Inflammatory macrophage treated with lipopolysaccharide for 1 hour (primary cell): ENCODE measurements at regions not wholly inside any gene's neighbourhood (a gene's known extent, or its start where the extent isn't known, plus 50 kb on each side); places are given as distances from the start of the nearest gene placed in this dataset.
"Not testable (repeated sequence)": the region's sequence is repeated elsewhere in the genome, so short reads cannot be mapped to it uniquely, and the experiment has no call there.

ENCODE experiments used
- DNase-seq, 2 donors: peaks; one replicate each; pipeline ENCODE4 v3.0.0-alpha.2; 2020 to 2022

- no peak for DNase-seq
Measured at GRCh38 chr3:73835945-73836344, 211.2 kb upstream of the PDZRN3 start.

GRCh38 chr3:73832426-73832825 is 207.7 kb upstream of the PDZRN3 start:
- no peak for DNase-seq

GRCh38 chr3:73828348-73828747 is 203.6 kb upstream of the PDZRN3 start:
- no peak for DNase-seq

- no peak for DNase-seq
Measured at GRCh38 chr3:73827725-73828211, 203.0 kb upstream of the PDZRN3 start.

GRCh38 chr3:73827204-73827603 is 202.5 kb upstream of the PDZRN3 start:
- no peak for DNase-seq

- not testable (repeated sequence) for DNase-seq
Measured at GRCh38 chr3:73820896-73821295, 196.2 kb upstream of the PDZRN3 start.

DNA sequence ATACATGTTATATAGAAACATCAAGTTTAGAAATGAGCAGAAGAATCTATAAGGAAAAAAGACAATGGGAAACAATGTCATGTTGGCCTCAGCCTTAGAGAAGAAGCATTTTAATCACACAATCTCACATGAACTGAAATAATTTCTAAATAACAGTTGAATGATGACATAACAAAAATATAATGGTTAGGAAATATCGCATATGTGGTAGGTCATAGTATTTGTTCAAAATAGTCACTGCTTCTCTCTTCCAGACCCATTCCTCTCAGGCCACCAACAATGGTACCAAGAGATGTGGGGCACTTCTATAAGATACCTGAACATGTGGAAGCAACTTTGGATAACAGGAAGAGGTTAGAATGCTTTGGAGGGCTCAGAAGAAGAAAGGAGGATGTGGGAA is 195.7 kb upstream of the PDZRN3 start:
- no peak for DNase-seq

DNA sequence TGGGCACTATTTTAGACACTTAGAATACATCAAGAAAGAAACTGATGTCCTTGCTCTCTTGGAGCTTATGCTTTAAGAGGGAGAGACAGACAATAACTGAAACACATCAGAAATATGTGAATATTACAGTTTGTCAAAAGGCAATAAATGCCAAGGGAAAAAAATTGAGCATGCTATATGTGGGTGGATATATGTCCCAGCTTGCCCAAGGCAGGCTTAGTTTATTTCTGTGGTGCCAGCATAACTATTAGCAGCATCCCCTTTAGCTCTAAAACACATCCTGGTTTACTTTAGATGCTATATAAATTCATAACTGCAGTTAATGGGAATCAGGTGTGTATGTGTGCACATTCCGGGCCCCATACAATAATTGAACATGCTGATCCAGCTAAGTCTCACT is 191.2 kb upstream of the PDZRN3 start:
- no peak for DNase-seq

DNA sequence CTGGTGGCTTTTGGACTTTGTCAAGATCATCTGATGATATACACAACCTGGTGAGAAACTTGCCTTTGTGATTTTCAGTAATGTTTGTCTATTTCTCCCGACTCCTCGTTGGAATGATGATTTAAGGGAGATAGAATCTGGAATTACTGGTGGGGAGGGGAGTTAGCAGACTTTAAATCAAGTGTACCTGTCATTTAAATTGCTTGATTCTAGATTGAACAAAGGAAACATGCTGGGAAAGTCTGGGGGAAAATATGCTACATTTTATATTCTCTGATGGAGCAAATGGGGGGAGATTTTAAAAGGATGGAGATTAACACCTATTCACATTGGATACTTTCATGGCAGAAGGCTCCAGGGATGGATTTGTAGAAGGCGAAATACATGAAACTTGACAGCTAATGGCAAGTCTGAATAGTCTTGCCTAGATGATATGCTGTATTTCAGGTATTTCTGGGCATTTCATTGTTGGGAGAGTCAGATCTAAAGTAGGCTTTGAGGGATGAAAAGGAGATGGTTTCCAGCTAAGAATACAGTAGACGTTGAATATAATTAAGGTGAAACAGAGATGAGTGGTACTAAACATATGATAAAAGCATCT is 189.1 kb upstream of the PDZRN3 start:
- DNase-seq: no peak

- DNase-seq: peak; percentile 4 to 6
Measured at GRCh38 chr3:73813291-73813690, 188.6 kb upstream of the PDZRN3 start.

DNA sequence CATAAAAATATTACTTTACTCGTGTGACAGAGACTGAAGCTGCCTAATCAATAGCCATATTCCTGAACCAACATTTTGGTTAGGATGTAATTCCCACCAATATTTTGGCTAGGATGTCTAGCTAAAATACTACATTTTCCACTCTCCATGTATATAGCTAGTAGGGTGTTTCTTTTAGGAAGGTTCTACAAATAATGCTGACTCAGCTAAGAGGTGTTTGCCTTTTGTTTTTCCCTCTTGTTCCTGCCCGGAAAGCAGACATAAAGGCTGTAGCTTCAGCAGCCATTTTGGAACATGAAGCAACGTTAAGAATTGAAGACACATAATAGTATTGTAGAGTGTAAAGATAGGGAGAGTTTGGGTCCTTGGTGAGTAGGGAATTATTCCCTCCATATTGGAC is 187.3 kb upstream of the PDZRN3 start:
- DNase-seq: no peak

DNA sequence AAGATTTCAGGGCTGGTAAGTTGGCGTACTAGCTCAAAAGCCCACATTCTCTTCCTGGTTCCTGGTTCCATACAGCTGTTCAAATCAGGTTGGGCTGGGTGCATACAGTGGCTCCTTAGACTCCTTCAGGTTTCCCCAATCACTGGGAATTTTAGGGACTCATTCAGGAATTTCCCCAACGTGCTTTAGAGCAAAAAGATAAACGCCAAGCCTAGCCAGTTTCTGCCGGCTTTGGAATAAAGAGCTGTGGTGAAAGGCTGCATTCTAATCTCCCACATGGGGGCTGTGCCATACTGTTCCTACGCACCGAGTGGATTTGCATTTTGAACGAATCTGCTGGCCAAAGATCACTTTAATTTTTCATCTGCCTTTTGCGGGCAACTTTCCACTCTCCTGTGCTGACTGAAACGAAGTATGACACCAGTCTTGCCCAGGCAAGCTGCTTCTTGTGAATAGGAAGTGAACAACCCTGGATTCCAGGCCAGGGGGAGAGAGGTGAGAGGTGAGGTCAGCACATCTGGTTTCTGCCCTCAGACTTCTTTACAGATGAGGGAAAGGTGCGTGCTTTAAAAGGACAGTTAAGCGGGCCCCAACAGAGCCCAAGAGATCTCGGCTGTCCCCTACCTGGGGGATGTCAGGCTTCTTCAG is 184.2 kb upstream of the PDZRN3 start:
- no peak for DNase-seq

DNA sequence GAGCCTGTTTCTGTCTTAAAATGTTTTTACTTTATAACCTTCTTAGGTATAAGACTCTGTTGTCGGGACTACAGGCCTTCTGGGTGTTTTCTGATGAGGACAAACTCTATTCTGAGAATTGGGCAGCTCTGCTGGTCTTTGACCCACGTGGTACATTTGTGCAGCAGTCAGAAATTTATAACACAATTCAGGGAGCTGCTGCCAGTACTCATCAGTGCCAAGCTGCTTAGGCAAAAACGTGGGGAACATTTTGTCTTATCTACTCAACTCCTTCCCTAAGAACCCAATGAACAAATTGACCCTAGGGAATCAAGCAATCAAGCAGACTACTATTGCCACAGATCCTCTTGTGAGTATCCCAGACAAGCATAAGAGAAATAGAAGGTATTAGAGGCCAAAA is 180.7 kb upstream of the PDZRN3 start:
- DNase-seq: no peak

GRCh38 chr3:73804204-73804603 is 179.5 kb upstream of the PDZRN3 start:
- no peak for DNase-seq

DNA sequence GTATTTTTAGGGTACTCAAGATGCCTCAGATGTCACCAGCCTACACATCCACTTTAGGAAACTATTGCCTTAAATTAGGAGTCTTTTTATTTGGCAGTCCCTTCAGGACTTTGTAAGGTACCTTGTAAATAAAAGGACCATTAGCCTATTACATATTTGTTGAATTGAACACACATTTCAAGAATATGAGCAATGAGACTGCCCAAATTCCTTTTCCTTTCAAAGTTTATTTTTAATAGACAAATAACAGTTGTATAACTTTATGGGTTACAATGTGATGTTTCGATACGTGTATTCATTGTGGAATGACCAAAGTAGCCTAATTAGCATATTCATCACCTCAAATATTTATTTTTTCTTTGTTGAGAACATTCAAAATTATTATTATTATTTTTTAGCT is 176.7 kb upstream of the PDZRN3 start:
- no peak for DNase-seq

- DNase-seq: no peak
Measured at GRCh38 chr3:73797311-73797710, 172.6 kb upstream of the PDZRN3 start.

DNA sequence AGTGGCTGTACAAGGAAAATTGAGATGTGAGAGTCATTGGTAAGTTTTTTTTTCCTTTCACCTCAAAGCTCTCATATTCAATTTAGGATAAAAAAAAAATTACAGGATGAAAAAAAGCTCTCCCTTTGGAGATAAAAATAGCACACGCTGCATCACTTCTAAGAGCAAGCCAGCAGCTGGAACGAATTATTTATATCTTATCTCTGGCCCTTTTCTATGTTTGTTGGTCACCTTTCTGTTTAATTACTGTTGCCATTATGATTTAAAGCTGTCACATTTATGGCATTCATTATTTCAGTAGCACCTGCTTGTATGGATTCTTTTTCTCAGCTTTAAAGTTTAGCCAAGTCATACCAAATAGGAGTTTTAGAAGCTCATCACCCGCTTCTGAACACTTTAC is 171.6 kb upstream of the PDZRN3 start:
- DNase-seq: no peak

DNA sequence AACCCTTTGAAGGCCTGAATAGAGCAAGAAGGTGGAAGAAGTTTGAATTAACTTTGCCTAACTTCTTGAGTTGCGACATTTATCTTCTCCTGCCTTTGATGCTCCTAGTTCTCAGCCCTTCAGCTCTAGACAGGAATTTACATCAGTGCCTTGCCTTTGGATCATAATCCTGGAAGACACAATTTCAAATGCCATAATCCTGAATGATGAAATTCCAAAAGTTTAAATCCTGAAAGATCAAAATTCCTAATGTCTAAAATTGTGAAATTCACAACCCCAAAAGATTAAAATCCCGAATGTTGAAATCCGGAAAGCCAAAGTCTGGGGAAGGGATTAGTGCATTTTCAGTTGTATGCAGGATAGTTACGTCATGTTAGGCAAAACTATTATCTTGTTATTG is 166.6 kb upstream of the PDZRN3 start:
- DNase-seq: no peak

- no peak for DNase-seq
Measured at GRCh38 chr3:73789825-73790444, 165.2 kb upstream of the PDZRN3 start.

GRCh38 chr3:73787620-73788019 is 162.9 kb upstream of the PDZRN3 start:
- no peak for DNase-seq

DNA sequence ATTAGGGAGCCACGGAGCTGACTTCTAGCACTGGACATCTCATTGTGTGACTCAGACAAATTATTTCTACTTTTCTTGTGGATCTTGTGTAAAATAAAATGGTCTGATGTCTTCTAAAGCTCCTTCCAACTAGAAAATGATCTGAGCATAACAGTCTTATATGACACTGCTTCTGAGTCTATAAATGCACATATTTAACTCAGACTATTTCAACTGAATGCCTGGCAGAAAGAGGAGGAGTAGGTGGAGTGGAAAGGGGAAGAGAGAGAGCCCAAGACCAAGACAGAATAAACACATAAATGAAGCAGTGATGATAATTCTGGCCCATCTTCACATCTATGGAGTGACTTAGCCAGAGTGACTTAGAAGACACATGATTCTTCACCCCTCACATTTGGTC is 162.3 kb upstream of the PDZRN3 start:
- DNase-seq: no peak

- no peak for DNase-seq
Measured at GRCh38 chr3:73786321-73786807, 161.6 kb upstream of the PDZRN3 start.

- no peak for DNase-seq
Measured at GRCh38 chr3:73784686-73785392, 160.1 kb upstream of the PDZRN3 start.

GRCh38 chr3:73783811-73784210 is 159.1 kb upstream of the PDZRN3 start:
- no peak for DNase-seq
